LNCaP clone FGC (cell line): ENCODE measurements at regions not wholly inside any gene's neighbourhood (a gene's known extent, or its start where the extent isn't known, plus 50 kb on each side); places are given as distances from the start of the nearest gene placed in this dataset.

Experiments
- DNase-seq: peaks from one replicate; pipeline ENCODE4 v3.0.0-alpha.2; 2011; ENCODE audit warnings: low read depth
- H3K4me3 ChIP-seq: 2 replicates; pipeline ENCODE4 v1.5.1; 2011; ENCODE audit warnings: mild to moderate bottlenecking, low read depth, low read length, control low read depth
- CTCF ChIP-seq: IDR thresholded peaks from 2 replicates; pipeline ENCODE4 v1.5.1; 2012; ENCODE audit warnings: mild to moderate bottlenecking; ENCODE audit not compliant: control insufficient read depth, insufficient read depth; ENCODE audit errors: extremely low read depth

DNA sequence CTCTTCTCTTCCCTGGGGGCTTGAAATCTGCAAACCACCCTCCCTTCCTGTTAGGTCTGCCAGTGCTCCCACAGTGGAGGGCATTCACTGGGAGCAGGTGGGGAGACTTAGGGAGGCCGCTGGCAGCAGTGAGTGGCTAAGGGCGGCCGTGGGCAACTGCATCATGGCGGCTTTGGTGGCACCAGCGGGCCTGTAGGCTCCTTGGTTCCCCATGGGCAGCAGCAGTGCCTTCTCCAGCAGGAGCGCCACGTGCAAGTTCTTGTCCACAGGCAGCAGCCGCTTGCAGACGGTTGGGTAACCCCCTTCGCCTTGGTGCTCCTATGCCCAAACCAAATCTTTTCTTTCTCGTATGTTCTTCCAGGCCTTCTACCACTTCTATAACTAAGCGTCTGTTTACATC lies 158.2 kb downstream of the SREK1 start:
- no peak for TF ChIP-seq CTCF
- DNase-seq: no peak
- no peak overlapping the region for H3K4me3 ChIP-seq

DNA sequence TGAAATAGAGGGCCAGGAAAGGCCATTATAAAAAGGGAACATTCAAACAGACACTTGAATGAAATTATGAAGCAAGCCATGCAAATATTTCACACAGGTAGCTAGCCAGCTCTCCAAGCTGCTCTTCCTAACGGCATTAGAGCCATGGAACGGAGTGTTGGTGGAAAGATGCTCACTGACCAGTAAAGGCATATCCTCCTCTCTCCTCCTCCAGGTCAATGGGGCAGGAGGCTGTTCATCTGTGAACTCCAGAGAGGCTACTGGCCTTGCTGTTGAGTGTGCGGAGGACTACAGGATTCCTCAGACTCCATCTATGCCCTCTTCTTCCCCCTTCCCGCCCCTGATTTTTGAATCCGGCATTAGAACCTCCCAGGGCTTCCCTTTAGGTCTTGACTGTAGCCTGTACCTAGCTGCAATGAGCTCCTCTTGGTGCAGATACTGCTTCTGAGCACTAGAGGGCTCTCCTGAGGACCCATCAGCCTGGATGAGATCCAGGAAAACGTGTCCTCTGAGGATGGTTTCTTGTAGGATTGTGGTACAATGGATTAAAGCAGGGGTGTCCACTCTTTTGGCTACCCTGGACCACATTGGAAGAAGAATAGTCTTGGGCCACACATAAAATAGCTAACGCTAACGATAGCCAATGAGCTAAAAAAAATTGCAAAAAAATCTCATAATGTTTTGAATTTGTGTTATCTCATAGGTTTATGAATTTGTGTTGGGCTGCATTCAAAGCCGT lies 162.2 kb downstream of the SREK1 start:
- H3K4me3 ChIP-seq: no peak overlapping the region
- DNase-seq: peak; percentile 30
- TF ChIP-seq CTCF: peak; percentile 87

DNA sequence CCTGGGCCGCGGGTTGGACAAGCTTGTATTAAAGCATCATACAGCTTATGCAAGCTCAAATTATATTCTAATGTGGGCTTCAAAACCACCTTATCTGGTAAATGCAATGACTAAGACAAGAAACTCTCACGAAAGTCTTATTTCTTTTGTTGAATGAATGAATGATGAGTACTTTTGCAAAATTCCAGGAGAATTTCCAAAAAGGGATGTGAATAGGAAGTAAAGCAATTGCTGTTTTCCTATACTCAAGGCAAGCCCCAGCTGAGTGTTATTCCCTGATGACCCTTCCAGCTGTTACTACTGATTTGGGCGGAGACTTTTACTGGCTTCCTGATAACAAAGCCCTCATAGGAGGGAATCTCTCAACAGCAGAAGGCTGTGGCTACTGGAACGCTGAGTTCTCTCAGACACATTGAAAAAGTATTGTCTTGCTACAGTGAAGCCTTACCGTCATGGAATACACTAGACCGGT lies 162.8 kb downstream of the SREK1 start:
- no peak for DNase-seq
- no peak for TF ChIP-seq CTCF
- H3K4me3 ChIP-seq: no peak overlapping the region

DNA sequence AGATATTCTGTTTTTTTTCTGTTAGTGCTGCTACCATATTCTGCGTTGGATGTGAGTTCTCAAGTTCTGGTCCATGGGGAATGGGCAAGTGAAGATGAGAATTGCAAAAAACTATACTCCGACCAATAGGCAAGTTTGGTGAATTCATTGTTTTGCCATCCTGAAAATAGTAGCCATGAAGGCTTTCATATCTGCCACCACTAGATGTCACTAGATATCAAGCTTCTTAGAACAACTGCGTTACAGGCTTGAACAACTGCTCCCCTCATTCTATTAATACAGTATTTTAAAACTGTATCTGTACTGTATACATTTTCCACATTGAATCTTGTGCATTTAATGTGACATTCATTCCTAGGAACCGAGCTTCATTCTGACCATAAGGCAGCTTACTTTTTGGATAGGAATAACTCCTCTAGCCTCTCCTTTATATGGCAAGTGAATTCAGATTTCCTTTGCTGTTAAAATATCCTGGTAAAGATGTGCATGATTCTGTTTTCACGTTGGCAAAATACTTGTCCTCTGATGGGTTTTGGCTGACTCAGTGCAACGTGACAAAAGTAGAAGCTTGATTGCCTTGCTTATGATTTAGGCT lies 163.6 kb downstream of the SREK1 start:
- DNase-seq: peak; percentile 45
- H3K4me3 ChIP-seq: no peak overlapping the region
- TF ChIP-seq CTCF: peak; percentile 69

GRCh38 chr5:66312266-66312665 lies 168.2 kb downstream of the SREK1 start:
- DNase-seq: no peak
- H3K4me3 ChIP-seq: no peak overlapping the region
- TF ChIP-seq CTCF: no peak

DNA sequence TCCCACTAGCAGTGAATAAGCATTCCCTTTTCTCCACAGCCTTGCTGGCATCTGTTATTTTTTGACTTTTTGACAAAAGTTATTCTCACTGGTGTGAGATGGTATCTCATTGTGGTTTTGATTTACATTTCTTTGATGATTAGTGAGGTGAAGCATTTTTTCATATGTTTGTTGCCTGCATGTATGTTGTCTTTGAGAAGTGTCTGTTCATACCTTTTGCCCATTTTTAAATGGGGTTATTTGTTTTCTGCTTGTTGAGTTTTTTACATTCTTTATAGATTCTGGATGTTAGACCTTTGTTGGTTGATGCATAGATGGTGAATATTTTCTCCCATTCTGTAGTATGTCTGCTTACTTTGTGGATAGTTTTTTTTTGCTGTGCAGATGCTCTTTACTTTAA lies 171.7 kb downstream of the SREK1 start:
- DNase-seq: no peak
- TF ChIP-seq CTCF: no peak
- no peak overlapping the region for H3K4me3 ChIP-seq
